ENCODE measurements at regions not wholly inside any gene's neighbourhood (a gene's known extent, or its start where the extent isn't known, plus 50 kb on each side); places are given as distances from the start of the nearest gene placed in this dataset.
"Not testable (repeated sequence)": the region's sequence is repeated elsewhere in the genome, so short reads cannot be mapped to it uniquely, and the experiment has no call there.

- DNase-seq = not testable (repeated sequence)
These were observed 141.8 kb downstream of the AHR start for GRCh38 chr7:17440025-17440784.

- DNase-seq = no peak
These were observed 142.4 kb downstream of the AHR start for GRCh38 chr7:17440831-17441230.

GRCh38 chr7:17441557-17441956 is 143.1 kb downstream of the AHR start:
- DNase-seq = no peak

DNA sequence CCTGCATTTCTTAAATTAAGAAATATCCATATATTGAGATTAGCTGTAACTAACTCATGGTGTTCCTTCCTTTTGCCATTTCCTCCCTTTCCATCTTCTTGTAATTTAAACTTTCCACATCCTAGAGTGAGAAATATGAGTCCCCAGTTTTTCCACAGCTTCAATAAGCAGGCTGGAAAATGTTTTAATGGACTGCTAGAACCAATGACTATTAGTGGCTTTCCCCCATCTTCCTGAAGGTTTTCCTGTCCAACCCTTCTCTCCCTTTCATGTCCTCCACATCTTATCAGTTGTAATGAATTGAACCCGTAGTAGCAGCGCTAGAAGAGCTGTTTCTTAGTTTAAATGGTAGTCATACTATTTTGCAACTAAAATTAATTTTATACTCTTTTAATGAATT is 145.7 kb downstream of the AHR start:
- no peak for DNase-seq

- peak; percentile 4 for DNase-seq
These were observed 146.2 kb downstream of the AHR start for GRCh38 chr7:17444673-17445072.

- peak; percentile 1 for DNase-seq
These were observed 147.9 kb downstream of the AHR start for GRCh38 chr7:17446340-17446739.

GRCh38 chr7:17447728-17448478 is 149.5 kb downstream of the AHR start:
- DNase-seq = no peak

GRCh38 chr7:17448479-17449423 is 150.3 kb downstream of the AHR start:
- no peak for DNase-seq

- no peak for DNase-seq
These were observed 158.1 kb downstream of the AHR start for GRCh38 chr7:17456541-17456940.

GRCh38 chr7:17460001-17460400 is 161.5 kb downstream of the AHR start:
- no peak for DNase-seq

DNA sequence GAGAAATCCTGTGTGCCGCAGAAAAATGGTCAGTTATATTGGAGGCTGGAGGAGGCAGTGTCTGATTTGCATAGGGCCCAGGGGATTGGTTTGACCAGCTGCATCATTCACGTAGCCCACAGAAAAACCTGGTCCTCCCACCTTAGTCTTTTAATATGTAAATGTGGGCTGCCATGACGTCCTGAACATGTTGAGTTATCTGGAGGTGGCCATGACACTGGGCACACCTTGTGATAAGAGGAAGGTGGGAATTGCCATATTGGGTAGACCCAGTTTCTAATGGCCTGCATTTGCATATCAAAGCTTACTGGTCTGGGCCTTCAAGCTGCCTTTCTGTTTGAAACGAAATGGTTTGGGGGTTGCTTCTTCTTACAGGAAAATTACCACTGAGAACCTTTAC is 162.2 kb downstream of the AHR start:
- DNase-seq = no peak

GRCh38 chr7:17462131-17462631 is 163.7 kb downstream of the AHR start:
- no peak for DNase-seq

DNA sequence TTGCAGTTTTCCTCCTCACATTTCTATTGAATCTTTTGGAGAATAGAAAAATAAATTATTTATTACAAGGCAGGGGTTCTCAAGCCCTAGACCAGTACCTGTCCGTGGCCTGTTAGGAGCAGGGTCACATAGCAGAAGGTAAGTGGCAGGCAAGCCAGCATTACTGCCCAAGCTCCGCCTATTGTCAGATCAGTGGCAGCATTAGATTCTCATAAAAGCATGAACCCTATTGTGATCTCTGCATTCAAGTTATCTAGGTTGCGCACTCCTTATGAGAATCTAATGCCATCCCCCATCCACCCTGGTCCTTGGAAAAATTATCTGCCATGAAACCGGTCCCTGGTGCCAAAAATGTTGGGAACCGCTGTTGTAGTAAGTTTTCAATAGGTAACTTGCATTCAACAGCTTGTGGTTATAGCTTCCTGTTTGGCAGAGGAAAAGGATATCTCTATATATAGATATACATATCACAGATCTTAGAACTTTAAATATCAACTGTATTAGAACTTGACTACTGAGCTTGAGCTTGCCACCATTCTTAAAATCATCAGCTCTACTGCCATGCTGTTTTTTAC is 165.1 kb downstream of the AHR start:
- DNase-seq = peak; percentile 8

DNA sequence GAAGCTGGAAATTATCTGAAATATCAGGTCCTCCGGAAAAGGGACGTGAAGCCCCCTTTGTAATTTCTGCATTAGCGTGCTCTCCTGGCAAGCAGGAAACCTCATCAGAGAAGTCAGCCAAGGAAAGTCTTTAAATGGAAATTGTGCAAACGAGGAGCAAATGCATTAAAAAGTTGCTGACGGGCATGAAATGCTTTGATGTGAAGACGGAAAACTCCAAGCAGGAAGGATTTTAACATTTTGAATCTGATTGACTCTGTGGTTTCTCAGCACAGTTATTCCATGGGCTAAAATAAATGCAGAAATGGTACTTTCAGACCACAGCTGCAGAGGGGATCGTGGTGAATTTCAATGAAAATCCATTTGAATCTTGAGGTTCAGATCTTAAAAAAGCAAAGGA is 167.8 kb downstream of the AHR start:
- DNase-seq = no peak

- DNase-seq = no peak
These were observed 169.0 kb downstream of the AHR start for GRCh38 chr7:17467386-17467945.

DNA sequence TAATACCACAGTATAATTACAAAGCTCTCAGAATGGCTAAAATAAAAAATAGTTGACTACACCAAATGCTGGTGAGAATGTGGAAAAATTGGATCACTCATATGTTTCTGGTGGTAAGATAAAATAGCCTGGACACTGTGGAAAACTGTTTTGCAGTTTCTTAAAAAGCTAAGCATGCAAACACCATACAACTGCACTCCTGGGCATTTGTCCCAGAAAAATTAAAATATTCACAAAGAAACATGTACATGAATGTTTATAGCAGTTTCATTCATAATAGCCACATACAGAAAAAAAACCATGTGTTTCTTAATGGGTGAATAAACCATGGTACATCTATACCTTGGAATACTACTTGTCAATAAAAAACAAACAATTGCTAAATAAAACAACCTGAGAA is 172.9 kb downstream of the AHR start:
- DNase-seq = no peak

DNA sequence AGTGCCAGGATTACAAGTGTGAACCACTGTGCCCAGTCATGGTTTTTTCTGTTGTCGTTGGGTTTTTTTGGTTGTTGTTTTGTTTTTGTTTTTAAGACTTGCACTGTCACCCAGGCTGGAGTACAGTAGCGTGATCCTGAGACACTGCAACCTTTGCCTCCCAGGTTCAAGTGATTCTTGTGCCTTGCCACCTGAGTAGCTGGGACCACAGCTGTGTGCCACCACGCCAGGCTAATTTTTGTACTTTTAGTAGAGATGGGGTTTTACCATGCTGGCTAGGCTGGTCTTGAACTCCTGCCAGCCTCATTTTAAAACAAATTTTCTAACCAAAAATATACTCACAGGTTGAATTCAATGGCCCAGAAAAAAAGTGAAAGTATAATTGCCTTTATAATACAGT is 174.1 kb downstream of the AHR start:
- DNase-seq = no peak

- no peak for DNase-seq
These were observed 174.5 kb downstream of the AHR start for GRCh38 chr7:17472939-17473338.

- DNase-seq = peak; percentile 55
These were observed 176.4 kb downstream of the AHR start for GRCh38 chr7:17474724-17475344.

DNA sequence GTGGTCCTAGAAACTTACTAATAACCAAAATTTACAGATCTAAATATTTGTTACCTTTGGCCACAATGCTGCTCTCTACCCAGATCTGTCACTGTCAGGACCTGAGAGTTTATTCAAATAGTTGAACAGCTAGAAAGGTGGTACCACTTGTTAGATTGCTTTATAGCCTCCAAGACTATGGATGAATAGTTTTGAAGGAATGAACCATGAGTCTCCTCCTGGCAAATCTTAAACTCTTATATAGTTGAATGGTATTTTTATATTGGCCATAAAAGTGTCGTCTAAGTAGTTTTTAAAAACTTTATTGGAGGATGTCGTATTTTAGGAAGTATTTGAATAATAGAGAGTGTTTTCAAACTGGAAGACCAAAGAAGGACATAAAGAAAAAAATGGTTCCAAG is 178.7 kb downstream of the AHR start:
- DNase-seq = no peak

- no peak for DNase-seq
These were observed 182.7 kb downstream of the AHR start for GRCh38 chr7:17481118-17481517.

GRCh38 chr7:17485368-17485767 is 186.9 kb downstream of the AHR start:
- DNase-seq = no peak
